K562 (cell line): ENCODE measurements at regions not wholly inside any gene's neighbourhood (a gene's known extent, or its start where the extent isn't known, plus 50 kb on each side); places are given as distances from the start of the nearest gene placed in this dataset.

Source experiments
- ESRRA ChIP-seq: fragments of 450-650 bp; IDR thresholded peaks from 2 replicates; pipeline ENCODE4 v1.6.1; 2014; ENCODE audit warnings: low read depth, mild to moderate bottlenecking, moderate library complexity, borderline replicate concordance
- ZFX ChIP-seq: sonication (generic); formaldehyde crosslinking; IDR thresholded peaks from 2 replicates; pipeline ENCODE4 v1.8.0; 2022; ENCODE audit warnings: mild to moderate bottlenecking, missing genetic modification reagents, moderate library complexity

DNA sequence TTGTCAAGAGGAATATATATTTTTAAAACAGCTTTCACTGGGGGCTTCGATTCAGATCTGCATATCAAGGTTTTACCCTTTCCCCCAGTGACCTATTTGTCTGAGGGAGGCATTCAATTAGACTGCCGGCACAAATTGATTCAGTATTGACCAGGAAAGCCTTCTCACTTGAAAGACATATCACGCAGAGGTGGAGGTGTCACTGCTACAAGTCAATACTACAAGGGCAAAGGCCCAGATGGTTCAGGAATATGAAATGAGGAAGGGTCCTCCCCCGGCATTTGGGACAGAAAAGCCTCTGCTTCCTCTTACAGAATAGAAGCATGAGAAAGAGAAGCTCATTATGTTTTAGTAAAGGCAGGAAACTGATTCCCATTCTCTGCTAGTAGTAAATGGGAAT, 383.6 kb downstream of the HNRNPD start:
- TF ChIP-seq ESRRA (no peak), ZFX (no peak)
